Activated CD4-positive, CD25-positive, alpha-beta regulatory T cell treated with anti-CD3 and anti-CD28 coated beads, Interleukin-2, amount 50 U/mL, for 16 hours (primary cell): ENCODE measurements at regions not wholly inside any gene's neighbourhood (a gene's known extent, or its start where the extent isn't known, plus 50 kb on each side); places are given as distances from the start of the nearest gene placed in this dataset.
"Not testable (repeated sequence)": the region's sequence is repeated elsewhere in the genome, so short reads cannot be mapped to it uniquely, and the experiment has no call there.

Source experiments
- DNase-seq: peaks from one replicate; pipeline ENCODE4 v3.0.0-alpha.2; 2020; ENCODE audit warnings: low read depth, low spot score

GRCh38 chr10:80750268-80750667, 212.6 kb downstream of the SH2D4B start:
- no peak for DNase-seq

GRCh38 chr10:80751940-80752339, 214.2 kb downstream of the SH2D4B start:
- no peak for DNase-seq

DNA sequence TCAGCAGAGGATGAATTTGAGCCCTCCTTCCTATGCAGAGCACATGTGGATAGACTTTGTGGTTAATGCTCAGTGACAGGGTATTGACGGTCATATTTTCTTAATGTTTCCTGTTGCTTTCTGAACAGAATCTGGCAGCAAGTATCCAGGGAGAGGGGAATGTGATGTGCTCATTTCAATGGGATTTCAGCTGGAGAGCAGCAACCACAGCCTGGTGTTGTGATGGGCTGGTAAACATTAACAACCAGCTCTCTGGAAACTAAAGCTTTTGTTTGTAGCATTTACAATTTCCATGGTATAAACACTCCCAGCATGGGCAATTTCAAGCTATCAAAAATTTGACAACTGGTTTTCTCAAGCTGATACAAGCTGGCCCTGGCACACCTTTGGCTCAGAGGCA, 215.9 kb downstream of the SH2D4B start:
- DNase-seq, result no peak

DNA sequence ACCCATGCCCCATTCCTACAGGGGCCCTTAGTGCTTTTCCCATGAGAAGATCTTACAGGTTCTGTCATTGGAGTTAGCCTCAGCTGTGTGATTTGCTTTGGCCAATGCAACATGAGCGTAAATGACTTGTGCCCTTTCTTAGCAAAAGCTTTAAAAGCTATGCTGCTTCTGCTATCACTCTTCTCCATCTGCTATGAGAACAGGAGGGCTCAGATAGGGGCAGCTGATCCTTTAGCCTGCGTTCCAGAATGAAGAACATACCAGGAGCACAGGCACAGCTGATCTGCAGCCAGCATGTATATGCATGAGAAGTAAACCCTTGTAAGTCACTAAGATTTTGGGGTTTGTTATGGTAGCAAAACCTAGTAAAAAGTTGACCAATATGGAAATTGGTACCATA, 218.2 kb downstream of the SH2D4B start:
- no peak for DNase-seq

GRCh38 chr10:80759693-80760092, 222.0 kb downstream of the SH2D4B start:
- no peak for DNase-seq

- no peak for DNase-seq
Observed at GRCh38 chr10:80760914-80761371, 223.2 kb downstream of the SH2D4B start.

DNA sequence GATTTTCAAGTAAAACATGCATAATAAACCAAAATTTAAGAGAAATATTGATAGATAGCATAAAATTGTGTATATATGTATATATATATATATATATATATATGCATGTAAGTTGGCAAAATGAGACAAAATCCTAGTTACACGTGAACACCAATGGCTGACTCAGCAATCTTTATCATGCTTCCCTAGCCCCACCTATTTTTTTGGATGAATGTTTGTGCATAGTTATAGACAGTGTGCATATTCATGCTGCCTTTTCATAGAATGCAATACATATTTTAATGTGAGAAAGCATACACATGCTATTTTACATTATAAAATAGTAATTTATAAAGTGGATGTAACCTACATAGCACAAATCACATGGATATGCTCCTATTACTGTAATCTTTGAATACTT, 230.3 kb downstream of the SH2D4B start:
- no peak for DNase-seq

DNA sequence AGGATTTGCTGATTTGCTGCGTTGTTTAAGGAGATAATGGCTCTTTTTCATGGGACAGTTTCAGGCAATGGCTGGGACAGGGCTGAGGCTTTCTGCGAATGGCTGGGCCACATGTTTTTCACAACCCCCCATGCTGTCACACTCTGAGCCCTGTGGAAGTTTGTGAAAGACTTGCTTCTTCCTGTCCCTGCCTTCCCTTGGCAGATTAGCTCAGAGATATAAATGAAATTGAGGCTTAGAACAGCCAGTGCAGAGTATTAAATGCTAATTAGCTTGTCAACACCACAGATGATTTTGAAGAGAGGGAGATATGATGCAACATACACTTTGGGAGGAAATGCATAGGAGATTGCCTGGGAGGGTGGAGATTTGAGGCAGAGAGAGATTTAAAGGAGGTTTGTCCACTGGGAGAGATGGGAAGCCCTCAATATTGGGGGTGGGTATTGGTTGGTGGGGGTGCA, 232.0 kb downstream of the SH2D4B start:
- DNase-seq, result no peak

GRCh38 chr10:80770239-80770638, 232.5 kb downstream of the SH2D4B start:
- no peak for DNase-seq

DNA sequence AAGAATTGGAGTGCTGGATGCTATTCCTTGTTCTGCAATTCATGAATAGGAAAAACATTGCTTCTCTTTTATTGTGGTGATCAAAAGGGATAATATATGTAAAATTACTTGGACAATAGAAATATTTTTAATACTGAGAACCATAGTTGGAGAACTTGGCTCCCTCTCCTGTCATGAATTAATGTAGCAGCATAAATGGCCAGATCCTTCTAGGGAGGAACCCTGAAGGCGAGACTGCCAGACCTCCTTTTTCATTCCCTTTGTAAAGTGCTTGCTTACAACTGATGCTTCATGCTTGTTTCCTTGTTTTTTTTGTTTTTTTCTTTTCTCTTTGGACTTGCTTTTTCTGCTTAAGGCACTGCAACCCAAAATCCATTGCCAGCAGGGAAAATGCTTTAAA, 233.6 kb downstream of the SH2D4B start:
- no peak for DNase-seq

DNA sequence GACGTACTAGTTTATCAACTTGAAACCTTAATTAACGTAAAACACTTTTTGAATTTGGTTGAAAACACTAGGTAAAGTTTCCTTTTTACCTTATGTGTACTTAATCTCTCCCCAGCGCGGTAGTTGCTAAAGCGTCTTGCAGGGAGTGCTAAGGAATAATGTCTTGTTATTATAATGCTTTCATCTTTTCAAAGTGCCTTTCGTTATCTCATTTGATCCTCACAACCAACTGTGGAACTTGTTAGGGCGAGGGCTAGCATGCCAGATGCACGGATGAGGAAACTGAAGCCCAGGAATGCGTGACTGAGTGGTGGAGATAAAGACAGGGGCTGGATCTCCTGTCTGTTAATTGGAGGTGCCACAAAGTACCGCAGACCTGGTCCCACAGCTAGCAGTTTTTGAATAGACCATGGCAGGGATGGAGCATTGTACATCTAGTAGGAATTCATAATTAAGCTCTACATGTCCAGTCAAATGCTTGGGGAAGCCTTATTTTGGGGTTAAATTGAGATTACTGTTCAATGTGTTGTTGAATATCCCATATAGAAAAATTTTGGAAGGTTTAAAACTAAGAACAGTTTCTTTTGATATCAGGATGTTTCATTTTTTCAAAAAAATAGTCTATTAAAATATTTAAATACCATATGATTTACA, 234.3 kb downstream of the SH2D4B start:
- DNase-seq, result no peak

GRCh38 chr10:80772596-80772995, 234.9 kb downstream of the SH2D4B start:
- no peak for DNase-seq

- DNase-seq, result no peak
Observed at GRCh38 chr10:80784695-80785094, 247.0 kb downstream of the SH2D4B start.

GRCh38 chr10:80786322-80786721, 248.6 kb downstream of the SH2D4B start:
- no peak for DNase-seq

GRCh38 chr10:80787952-80788351, 250.2 kb downstream of the SH2D4B start:
- no peak for DNase-seq

DNA sequence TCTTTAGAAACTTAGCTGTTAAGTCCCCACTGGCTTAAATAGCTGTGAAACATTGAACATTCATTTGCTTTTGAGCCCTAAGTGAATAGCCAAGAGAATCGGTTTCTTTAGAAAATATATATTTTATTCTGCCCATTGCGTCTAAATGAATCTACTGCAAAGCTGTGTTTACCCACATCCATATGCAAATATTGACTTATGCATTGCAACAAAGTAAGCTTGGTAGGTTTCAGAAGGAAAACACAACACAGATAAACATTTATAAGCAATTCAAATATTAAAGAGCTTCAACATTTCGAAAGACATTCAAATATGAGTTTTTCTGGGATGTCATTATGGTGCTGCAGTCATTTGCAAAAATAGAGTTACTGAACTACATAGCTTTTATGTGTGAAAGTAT, 257.3 kb downstream of the SH2D4B start:
- DNase-seq, result no peak

DNA sequence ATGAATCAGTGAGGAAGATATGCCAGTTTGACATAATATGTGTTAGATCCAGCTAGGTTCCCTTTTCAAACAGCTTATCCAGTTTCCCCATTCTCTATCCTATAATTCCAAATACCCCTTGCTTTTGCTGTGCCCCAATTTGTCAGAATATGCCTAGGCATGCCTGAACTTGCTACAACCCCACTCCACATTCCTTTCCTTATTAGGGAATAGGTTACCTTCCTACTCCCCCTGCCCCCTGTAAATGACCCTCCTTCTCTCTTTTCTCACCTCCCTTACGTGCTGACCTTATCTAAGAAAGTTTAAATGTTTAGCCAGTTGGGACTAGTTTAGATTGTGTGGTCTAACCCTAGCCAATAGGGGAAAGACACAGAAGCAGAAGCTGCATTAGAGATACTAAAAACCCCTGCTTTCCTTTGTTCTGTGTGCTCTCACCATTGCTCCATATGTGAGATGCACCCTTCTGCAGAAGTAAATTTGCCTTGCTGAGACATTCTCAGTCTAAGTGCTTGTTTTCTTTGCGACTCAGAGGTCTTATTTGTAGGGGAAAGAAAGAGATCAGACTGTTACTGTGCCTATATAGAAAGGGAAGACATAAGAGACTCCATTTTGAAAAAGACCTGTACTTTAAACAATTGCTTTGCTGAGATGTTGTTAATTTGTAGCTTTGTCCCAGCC, 267.8 kb downstream of the SH2D4B start:
- no peak for DNase-seq

GRCh38 chr10:80814147-80814652, 276.5 kb downstream of the SH2D4B start:
- DNase-seq, result no peak

- no peak for DNase-seq
Observed at GRCh38 chr10:80829151-80829550, 291.4 kb downstream of the SH2D4B start.

DNA sequence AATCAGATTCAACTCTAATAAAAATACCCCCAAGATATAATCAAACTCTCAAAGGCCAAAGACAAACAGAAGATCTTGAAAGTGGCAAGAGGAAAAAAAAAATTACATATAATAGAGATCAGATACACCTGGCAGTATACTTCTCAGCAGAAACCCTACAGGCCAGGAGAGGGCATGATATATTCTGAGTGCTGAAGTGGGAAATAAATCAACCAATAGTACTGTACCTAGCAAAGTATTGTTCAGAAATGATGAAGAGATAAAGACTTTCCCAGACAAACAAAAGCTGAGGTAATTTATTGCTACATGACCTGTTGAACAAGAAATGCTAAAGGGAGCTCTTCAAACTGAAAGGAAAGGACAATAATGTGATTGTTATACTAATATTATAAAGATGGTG, 291.9 kb downstream of the SH2D4B start:
- no peak for DNase-seq

DNA sequence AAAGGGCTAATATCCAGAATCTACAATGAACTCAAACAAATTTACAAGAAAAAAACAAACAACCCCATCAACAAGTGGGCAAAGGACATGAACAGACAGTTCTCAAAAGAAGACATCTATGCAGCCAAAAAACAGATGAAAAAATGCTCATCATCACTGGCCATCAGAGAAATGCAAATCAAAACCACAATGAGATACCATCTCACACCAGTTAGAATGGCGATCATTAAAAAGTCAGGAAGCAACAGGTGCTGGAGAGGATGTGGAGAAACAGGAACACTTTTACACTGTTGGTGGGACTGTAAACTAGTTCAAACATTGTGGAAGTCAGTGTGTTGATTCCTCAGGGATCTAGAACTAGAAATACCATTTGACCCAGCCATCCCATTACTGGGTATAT, 295.0 kb downstream of the SH2D4B start:
- DNase-seq, result not testable (repeated sequence)

DNA sequence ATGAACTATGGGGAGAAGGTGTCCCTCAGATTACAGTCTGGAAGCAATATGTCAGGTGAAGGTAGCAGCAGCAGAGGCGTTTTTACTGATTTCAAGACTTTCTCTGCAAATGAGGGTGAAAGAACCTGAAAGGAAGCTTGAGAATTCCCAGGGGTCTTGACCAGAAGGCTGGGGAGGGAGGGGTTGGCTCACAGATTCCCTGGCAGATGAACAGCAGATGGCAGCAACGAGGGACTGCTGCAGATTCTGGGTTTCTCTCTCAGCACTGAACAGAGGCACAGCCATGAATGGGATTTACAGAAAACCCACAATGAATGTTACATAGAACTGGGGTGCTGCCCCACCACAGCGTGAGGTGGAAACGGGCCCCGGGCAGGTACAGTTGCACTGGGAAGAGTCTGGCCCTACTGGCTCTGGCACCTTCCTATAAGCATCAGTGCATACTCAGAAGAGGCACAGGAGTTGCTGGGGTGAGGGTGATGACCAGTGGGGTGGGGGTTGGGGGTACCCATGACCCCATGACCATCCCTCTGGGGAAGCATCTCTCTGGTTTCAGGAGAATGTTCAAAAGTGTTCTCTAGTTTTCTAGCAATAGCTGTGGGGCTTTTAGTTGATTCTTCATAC, 317.8 kb downstream of the SH2D4B start:
- no peak for DNase-seq

DNA sequence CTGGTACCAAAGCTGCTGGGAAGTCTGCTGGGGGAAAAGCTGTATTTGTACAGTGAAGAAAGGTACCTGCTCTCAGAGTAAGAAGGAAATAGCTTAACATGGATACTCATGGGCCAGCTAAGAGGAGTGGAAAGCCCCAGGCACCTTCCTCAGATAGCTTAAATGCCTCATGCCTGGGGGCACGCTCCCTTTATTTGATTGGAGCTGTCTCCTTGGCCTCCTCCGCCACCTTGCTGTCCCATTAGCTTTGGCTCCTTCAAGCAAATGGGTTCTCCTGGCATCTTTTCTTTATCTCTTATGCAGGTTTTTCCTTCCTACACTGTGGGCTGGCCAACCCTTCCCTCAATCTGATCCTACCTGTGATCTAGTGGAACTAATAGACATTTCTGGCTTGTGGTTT, 318.5 kb downstream of the SH2D4B start:
- DNase-seq, result no peak
